Ovary (tissue), 7 donors: ENCODE measurements at regions not wholly inside any gene's neighbourhood (a gene's known extent, or its start where the extent isn't known, plus 50 kb on each side); places are given as distances from the start of the nearest gene placed in this dataset.

Source experiments
- DNase-seq, 5 donors: peaks; one replicate each; pipeline ENCODE4 v3.0.0-alpha.2; 2019 to 2020
- H3K27ac ChIP-seq, 2 donors: fragments of 200-600 bp; one replicate each; pipeline versions ENCODE4 v1.5.1 to v1.8.0; 2019 to 2022
- H3K27me3 ChIP-seq: fragments of 200-600 bp; one replicate; pipeline ENCODE4 v1.8.0; 2022
- H3K36me3 ChIP-seq: fragments of 200-600 bp; sonication (generic); one replicate; pipeline ENCODE4 v1.5.1; 2019
- H3K4me1 ChIP-seq: one replicate; pipeline ENCODE4 v1.8.1; 2013; ENCODE audit warnings: mild to moderate bottlenecking, moderate library complexity; ENCODE audit not compliant: insufficient read depth
- H3K4me3 ChIP-seq: fragments of 200-600 bp; sonication (generic); one replicate; pipeline ENCODE4 v1.5.1; 2017
- H3K9me3 ChIP-seq, 2 donors: fragments of 200-600 bp in 1 of 2; sonication (generic) in 1 of 2; one replicate each; pipeline versions ENCODE4 v1.5.1 to v1.8.1; 2013 to 2019; ENCODE audit warnings: mild to moderate bottlenecking in 1 of 2, moderate library complexity in 1 of 2
- EP300 ChIP-seq: sonication (generic); formaldehyde crosslinking; IDR thresholded peaks from one replicate; pipeline ENCODE4 v1.6.1; 2017; ENCODE audit warnings: antibody characterized with exemption
- POLR2A ChIP-seq: fragments of 450-650 bp; IDR thresholded peaks from one replicate; pipeline ENCODE4 v1.6.1; 2017; ENCODE audit warnings: antibody characterized with exemption, mild to moderate bottlenecking, moderate library complexity
- WGBS, 3 donors: extraction: QIAGEN DNeasy Blood & Tissue Kit in 1 of 3; methylation state at CpG; one replicate each; pipeline versions ENCODE4 v1.1.5 to v1.1.7; 2013 to 2017; 5-methylcytosine and 5-hydroxymethylcytosine counted together
- intact Hi-C, 4 donors: fragments of 100-400 bp; cut with DNase I; formaldehyde crosslinking; loops; one replicate each; pipeline versions ENCODE4 v1.11.0 to v1.15.1; 2022 to 2023
- TF ChIP-seq, protein P1 (sequence below), 3 donors: fragments of 450-650 bp in 2 of 3; fragments of 200-600 bp in 1 of 3; IDR thresholded peaks; one replicate each; pipeline versions ENCODE4 v1.5.1 to v1.8.0; 2016 to 2022; ENCODE audit warnings: antibody characterized with exemption in 3 of 3, mild to moderate bottlenecking in 1 of 3
- donor health status: DM: no; HTN: no; CAD: no; lungs with moderate emphysema.
- donor health status: DM: no; HTN: no; CAD: no.
- donor health status: Bipolar disorder and iron deficiency.
- donor health status: DM: no; HTN: no; CAD: no.
- donor health status: DM: yes; HTN: yes; CAD: no.

DNA sequence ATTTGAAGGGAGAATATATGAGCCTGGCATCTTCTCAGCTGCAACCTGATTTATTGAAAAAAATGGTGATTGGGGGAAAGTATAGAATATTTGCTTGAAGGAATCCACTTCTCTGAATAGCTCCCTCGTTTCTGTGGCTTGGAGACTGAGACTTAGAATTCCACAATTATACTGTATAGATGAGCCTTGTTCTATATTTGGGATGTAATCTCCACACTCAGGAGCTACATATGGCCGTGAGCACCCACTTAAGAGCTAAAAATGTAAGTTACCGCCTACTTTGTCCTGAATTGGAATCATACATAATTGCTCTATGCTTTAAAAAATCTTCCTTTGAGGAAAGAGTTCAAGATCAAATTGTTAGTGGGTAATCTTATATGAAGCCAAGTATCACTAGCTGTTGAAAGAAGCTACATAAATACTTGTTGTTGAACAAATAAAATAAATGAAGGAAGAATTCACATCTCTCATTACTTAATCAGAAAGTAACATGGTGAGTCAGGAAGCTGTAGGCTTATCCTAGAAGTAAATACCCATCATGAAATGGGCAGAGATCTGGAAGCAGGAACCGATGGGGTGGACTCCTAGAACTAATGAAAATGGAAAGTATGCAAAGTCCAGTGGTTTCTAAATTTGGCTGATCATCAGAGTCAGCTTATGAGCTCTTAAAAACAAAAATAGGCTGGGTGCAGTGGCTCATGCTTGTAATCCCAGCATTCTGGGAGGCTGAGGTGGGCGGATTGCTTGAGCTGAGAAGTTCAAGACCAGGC lies 254.3 kb downstream of the SOX4 start:
- Histone ChIP-seq H3K9me3 (no peaks in the 10 kb centered on the region), H3K27me3 (no peaks in the 10 kb centered on the region), H3K36me3 (no peaks in the 10 kb centered on the region), H3K4me3 (no peak overlapping the region), H3K4me1 (peaks cover 3% of the 10 kb centered on the region), H3K27ac (no peak overlapping the region)
- TF ChIP-seq, protein P1, sequence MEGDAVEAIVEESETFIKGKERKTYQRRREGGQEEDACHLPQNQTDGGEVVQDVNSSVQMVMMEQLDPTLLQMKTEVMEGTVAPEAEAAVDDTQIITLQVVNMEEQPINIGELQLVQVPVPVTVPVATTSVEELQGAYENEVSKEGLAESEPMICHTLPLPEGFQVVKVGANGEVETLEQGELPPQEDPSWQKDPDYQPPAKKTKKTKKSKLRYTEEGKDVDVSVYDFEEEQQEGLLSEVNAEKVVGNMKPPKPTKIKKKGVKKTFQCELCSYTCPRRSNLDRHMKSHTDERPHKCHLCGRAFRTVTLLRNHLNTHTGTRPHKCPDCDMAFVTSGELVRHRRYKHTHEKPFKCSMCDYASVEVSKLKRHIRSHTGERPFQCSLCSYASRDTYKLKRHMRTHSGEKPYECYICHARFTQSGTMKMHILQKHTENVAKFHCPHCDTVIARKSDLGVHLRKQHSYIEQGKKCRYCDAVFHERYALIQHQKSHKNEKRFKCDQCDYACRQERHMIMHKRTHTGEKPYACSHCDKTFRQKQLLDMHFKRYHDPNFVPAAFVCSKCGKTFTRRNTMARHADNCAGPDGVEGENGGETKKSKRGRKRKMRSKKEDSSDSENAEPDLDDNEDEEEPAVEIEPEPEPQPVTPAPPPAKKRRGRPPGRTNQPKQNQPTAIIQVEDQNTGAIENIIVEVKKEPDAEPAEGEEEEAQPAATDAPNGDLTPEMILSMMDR (IDR thresholded peaks at IDR 0.05) = no peak
- TF ChIP-seq EP300 (no peak), POLR2A (no peak)
- 82 to 89% (median 87%) methylated on average over 5 of the region's 5 CpGs for WGBS, 3 donors
- intact Hi-C loops = no loop called here
- no peak for DNase-seq

DNA sequence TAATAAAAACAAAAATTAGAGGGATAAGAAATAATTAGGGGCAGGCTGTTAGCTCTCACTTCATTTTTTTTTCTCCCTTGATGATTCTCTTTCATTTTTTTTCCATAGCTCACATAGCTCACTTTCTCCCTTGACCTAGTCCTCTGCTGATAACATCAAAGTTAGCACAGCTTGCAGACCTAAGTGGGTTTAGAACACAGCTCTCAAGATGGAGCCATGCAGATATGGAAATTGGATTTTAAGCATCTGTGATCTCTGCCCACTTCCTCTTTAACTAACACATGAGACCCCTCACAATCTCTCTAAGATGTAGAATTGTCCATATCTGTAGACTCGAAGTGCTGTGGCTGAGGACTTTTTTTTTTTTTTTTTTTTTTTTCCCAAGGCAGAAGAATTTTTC lies 257.1 kb downstream of the SOX4 start:
- no peak for DNase-seq
- no peaks in the 10 kb centered on the region for H3K27me3 ChIP-seq
- no peak overlapping the region for H3K4me3 ChIP-seq
- WGBS, 3 donors = 73 to 84% (median 83%) methylated on average over 1 of the region's 1 CpG
- no peak for TF ChIP-seq POLR2A
- TF ChIP-seq, protein P1 (IDR thresholded peaks at IDR 0.05) = no peak
- TF ChIP-seq EP300 = no peak
- H3K4me1 ChIP-seq = peaks cover 2% of the 10 kb centered on the region
- intact Hi-C loops = no loop called here
- H3K27ac ChIP-seq = no peak overlapping the region
- no peaks in the 10 kb centered on the region for H3K9me3 ChIP-seq
- H3K36me3 ChIP-seq = no peaks in the 10 kb centered on the region

DNA sequence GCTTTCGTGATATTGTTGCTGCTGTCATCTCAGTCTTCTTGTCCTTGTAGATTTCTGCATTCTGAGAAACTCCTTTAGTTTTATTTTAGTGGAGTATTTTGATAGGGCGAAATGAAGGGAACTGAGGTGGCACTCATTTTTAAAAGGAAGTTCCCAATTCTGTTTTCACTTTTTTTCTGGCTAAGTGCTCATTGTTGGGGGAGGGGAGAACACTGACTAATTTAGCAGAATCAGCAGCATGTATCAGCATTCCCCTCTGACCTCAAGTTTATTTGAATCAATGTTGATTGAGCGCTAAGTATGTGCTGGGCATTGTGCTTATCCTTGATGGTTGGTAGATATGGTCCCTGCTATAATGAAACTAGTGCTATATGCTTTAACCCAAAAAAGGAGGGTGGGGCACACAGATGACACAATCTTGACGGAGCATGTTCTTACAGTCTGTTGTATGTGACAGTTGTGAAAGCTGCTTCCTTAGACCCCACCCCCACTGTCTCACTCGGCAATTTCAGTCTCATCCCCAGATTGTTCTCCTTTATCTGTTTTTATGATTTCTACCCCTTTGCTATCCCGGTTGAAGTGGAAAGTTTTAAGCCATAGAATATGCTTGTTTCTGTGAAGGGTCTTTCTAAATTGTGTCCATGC lies 262.4 kb downstream of the SOX4 start:
- no peak overlapping the region for H3K4me3 ChIP-seq
- H3K27ac ChIP-seq = no peak overlapping the region
- intact Hi-C loops = no loop called here
- H3K4me1 ChIP-seq = no peaks in the 10 kb centered on the region
- no peaks in the 10 kb centered on the region for H3K9me3 ChIP-seq
- TF ChIP-seq POLR2A (no peak), EP300 (no peak)
- TF ChIP-seq, protein P1 (IDR thresholded peaks at IDR 0.05) = no peak
- no peak for DNase-seq
- WGBS, 3 donors = 84 to 93% (median 91%) methylated on average over 6 of the region's 6 CpGs
- H3K36me3 ChIP-seq = no peaks in the 10 kb centered on the region
- H3K27me3 ChIP-seq = no peaks in the 10 kb centered on the region

DNA sequence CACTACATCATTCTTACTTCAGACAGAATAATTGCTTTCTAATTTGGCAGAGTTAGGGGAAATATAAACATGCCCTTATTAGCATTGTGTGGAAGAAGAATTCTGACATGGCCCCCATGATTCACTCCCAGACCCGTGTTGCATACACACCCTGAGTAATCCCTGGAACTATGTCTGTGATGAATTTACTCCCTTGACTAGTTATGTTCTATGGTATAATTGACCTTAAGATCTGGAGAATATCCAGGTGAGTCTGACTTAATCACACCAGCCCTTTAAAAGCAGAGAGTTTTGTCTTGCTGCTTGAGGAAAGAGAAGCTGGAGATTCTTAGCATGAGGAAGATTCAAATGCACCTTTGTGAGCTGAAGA lies 262.9 kb downstream of the SOX4 start:
- H3K4me3 ChIP-seq = no peak overlapping the region
- H3K27ac ChIP-seq = no peak overlapping the region
- no peaks in the 10 kb centered on the region for H3K36me3 ChIP-seq
- H3K4me1 ChIP-seq = no peaks in the 10 kb centered on the region
- no peaks in the 10 kb centered on the region for H3K9me3 ChIP-seq
- TF ChIP-seq EP300 = no peak
- TF ChIP-seq POLR2A = no peak
- TF ChIP-seq, protein P1 (IDR thresholded peaks at IDR 0.05) = no peak
- DNase-seq = no peak
- intact Hi-C loops = no loop called here
- no peaks in the 10 kb centered on the region for H3K27me3 ChIP-seq
- 0 to 44% (median 0%) methylated on average over 1 of the region's 1 CpG for WGBS, 3 donors
